GM12891 (cell line): ENCODE measurements at regions not wholly inside any gene's neighbourhood (a gene's known extent, or its start where the extent isn't known, plus 50 kb on each side); places are given as distances from the start of the nearest gene placed in this dataset.

Experiments used
- POLR2AphosphoS5 ChIP-seq: IDR thresholded peaks from 2 replicates; pipeline ENCODE4 v1.6.1; 2011; ENCODE audit warnings: low read depth, low read length, control low read depth
- TAF1 ChIP-seq: IDR thresholded peaks from 2 replicates; pipeline ENCODE4 v1.6.1; 2011; ENCODE audit warnings: low read depth, low read length, control low read depth

DNA sequence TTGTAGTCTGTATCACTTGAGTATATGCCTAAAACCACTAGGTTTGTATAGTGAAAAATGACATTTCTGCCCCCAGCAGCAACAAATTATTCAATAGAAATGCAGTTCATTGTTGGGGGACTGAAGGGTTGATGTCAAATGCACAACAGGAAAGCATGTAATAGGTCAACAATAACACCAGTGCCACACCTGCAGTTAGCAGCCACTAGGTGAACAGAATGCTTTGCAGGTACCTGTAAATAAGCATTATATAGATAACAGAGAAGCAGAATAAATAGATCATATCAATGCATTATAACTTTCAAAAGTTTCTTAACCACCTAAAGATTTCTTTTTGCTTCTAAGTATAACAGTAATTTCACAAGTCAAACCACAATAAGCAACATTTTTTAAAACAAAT is 435.9 kb upstream of the DMAC1 start:
- no peak for TF ChIP-seq POLR2AphosphoS5
- no peak for TF ChIP-seq TAF1
